NT2/D1 (cell line): ENCODE measurements at regions not wholly inside any gene's neighbourhood (a gene's known extent, or its start where the extent isn't known, plus 50 kb on each side); places are given as distances from the start of the nearest gene placed in this dataset.

ENCODE experiments used
- YY1 ChIP-seq: IDR thresholded peaks from 2 replicates; pipeline ENCODE4 v1.6.1; 2011; ENCODE audit not compliant: insufficient read length, insufficient read depth
- ZNF274 ChIP-seq: IDR thresholded peaks from 2 replicates; pipeline ENCODE4 v1.6.1; 2011; ENCODE audit warnings: mild to moderate bottlenecking, low read depth, low read length

DNA sequence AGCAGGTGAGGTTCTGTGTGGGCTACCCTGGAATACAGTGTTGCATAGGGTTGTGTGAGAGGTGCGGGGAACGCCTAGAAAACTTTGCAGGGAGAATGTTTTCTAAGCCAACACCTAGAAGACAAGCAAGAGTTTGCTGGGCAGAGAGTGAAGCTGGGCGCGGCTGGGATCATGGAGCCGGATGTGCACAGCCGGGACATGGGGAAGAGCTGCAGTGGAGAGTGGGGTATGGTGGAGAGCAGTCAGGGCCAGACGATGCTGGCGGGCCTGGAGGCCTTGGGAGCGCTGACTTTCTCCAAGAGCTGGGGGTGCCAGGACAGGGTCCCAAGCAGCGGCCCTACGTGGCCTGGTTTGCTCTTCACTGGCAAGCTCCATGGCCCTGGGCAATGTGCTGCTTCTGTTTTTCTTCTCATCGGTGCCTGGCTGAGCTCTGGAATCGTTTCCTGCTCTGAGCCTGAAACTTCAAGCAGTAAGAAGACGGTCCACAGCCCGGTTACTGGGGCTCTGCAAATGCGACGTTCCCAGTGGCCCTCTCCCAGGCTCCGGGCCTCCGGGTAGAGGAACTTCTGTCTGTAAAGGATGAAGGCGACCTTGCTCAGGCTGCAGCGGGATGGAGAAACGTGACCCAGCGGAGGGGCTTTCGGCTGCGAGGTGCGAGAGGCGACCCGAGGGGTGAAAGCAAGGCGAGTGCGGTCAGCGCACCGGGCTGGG is 51.9 kb upstream of the CD34 start:
- TF ChIP-seq YY1 (no peak), ZNF274 (no peak)
